Anterior cingulate cortex (tissue), 58 donors: ENCODE measurements at regions not wholly inside any gene's neighbourhood (a gene's known extent, or its start where the extent isn't known, plus 50 kb on each side); places are given as distances from the start of the nearest gene placed in this dataset.
A peak's percentile ranks its signal among the peaks of the same experiment; 100 is the strongest.

ENCODE experiments used
- DNase-seq, 58 donors: peaks; one replicate each; lab custom pipeline; 2025; lab: John Stamatoyannopoulos, UW

DNA sequence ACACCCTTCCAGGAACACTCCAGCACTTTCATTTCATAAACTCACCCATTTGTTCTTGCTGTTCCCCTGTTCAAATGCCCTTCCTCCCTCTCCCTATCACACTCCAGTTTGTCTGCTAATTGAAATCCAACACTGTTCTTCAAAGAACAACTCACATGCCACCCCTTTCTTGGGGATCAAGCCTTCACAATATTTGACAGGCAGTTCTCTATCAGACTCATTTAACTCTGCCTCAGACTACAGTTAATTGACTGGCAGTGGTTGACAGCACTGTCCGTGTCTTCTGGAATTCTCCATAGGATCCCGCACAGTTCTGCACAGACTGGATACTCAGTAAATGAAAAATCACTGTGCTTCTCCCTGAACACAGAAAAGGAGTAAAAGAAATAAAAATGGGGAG is 87.8 kb downstream of the PMP22 start:
- DNase-seq, result no peak

DNA sequence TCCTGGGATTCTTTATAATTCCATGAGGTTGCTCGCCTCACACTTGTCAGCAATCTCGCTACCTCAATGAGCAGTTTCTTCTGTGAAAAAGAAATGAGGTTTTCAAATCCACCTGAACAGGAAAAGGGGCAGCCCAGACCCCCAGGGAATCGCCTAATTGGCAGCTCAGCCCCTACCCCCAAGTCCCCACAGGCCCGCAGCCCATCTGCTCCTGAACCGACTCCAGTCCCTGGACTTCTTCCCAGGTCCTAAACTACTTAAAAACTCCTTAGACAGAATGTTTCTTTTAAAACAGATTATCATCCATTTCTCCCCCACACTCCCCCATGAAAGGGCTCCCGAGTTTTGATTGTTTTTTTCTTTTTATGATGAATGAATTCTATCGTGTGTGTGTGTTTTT is 89.8 kb downstream of the PMP22 start:
- DNase-seq, result no peak

DNA sequence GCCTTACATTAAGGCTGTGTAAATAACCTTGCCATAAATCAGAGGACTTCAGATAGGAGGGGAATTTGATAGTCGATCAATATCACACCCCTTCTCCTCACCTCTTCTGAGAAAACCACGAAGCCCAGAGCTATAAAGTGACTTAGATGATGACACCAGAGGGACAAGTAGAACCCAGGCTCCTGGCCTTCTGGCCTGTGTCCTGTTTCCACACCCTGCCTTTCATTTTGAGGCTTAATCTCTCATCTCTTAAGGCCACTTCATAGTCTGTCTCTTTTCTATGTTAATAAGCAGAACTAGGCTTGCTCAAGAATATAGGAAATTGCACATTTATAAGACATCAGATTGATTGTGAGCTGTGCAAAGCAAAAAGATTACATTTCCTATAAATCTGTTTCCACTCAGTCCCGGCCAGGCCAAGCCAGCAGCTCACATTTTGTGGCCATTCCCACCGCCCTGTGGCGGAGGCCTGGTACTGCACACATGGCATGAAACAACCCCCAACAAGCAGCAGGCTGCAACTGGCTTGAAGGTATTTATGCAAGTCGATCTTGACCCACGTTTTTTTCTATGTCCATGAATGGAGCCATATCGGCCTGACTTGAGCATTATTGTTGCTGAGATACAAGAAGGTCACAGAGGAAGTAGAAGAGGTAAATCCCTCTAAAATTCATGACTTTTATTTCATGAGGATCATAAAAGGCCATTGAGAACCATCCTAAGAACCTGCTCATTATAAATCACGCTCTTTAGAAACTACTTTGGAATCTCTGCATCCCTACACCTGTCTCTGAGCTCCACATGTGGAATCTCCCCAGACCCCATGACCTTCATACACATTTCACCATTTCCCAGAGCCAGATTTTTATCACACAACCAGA is 93.7 kb downstream of the PMP22 start:
- peak in 53 of 58 donors; percentile 10 to 80 (median 47) for DNase-seq

DNA sequence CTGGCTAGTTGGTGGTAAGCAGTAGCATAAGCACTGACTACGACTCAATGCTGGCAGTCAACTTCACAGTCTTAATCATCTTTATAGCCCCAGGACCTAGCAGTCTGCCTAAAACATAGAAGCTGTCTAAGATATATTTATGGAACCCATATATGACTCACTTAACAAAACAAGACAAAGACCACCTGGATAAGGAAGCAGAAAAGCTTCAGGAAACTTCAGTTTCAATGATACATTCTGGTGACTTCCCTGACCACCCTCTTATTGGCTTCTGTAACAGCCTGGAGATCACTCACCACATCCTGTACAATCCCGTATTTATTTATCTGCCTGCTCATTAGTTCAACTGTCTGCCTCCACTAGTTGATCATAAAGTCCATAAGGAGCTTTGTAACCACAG is 95.5 kb downstream of the PMP22 start:
- DNase-seq, result no peak

DNA sequence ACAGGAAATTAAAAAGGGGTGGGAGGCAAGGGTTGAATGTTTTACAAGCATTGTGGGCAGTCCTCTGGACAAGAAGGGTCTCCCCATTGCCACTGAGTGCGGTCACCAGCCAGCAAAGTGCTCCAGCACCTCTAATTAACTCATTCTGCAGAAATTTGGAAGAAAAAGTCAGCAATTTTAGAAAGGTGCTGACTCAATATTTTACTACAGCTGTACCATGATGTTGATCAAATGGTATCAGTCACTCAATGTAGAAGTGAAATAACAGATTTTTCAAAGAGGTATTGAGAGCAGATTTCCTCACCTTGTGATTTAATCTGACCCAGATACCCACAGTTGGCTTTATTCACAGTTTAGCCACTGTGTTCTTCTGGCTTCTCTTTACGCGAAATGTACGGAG is 96.7 kb downstream of the PMP22 start:
- DNase-seq, result no peak

DNA sequence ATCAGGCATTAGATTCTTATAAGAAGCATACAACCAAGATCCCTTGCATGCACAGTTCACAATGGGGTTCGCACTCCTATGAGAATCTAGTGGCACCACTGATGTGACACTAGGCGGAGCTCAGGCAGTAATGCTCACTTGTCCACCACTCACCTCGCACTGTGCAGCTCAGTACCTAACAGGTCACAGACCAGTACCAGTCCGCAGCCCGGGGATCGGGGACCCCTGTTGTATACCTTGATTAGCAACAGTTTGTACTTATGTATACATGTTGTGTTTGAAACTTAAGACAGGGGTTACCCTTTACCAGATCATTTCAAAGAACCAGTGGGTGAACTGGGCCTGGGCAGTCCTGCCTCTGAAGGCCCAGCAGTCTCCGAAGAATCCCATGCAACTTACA is 103.7 kb downstream of the PMP22 start:
- DNase-seq, result no peak

DNA sequence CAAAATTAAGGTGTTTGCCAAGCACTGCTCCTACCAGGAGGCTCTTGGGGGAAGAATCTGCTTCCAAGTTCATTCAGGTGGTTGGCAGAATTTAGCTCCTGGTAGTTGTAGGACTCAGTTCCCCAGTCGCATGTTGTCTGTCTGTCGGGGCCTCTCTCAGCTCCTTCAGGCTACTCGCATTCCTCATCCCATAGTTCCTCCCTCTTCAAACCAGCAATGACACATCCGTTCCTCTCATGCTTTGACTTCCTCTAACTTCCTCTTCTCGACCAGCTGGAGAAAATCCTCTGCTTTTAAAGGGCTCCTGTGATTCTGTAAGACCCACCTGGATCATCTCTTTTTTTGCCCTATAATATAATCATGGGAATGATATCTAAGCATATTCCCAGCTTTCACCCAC is 108.1 kb downstream of the PMP22 start:
- DNase-seq, result no peak

DNA sequence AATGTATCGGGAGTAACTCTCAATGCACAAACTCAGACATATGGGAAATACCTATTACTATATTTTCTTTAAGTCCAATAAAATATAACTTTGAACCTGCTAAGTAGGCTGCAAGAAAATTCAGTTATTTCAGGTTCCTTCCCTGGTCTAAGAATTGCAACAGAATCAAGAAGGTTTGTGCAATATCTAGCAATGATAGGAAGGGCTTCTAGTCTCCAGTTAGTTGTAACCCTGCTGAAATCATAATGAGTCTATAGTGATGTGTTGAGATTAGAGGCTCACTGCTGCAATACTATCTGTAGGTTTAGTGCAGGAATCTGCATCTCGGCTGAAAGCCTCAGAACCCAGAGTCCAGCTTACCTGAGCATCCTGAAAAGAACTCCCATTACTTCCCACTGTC is 110.5 kb downstream of the PMP22 start:
- DNase-seq, result no peak

DNA sequence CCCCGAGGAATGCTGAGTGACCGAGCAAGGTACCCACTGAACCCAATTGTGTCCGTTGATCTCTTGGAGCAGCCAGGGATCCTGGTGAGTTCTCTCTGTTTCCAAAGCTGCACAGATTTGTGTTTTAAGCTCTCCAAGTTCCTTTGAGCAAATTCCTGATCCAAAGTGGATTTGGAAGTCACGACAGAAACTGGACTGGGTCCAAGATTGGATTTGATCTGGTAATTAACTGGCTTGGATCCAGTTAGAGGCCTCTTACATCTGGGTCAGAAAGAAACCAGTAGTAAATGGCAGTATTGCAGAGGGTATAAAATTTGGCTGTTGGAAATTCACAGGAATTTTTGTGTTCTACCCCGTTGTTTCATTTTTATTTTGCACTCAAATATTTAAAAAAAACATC is 119.5 kb downstream of the PMP22 start:
- no peak for DNase-seq

DNA sequence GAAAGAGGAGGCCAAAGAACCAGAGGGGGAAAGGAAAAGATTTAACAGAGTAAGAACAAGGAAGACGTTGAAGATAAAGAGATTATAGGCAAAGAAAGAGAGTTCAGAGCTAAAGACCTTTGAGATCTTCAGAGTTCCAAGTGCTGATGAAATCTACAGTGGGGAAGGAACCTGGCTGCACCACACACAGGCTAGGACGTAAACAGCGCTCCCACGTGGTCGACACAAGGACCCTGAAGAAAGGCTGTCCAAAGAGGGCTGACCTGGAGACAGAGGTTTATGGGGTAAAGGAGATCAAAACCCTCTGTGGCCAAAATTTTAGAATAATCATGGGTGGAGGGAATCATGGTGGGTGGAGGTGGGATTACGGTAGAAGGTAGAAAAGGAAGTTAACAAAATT is 121.6 kb downstream of the PMP22 start:
- no peak for DNase-seq

DNA sequence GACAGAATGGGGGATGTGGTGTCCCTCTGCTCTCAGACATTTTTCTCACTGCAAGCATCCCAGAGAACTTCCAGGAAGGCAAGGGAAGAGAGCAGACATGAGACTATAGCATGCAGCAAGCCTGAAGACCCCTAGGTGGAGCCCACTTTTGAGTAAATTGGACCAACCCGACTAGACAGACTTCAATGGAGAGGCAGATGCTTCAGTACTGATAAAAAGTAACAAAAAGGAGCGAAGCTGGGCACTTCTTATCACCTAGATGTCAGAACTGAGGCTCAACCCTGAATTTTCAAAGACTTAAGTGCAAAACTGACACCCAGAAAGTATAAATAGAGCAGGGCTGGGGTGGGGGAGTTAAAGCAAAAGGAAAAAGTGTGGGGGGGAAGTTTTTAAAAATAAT is 130.8 kb downstream of the PMP22 start:
- no peak for DNase-seq

DNA sequence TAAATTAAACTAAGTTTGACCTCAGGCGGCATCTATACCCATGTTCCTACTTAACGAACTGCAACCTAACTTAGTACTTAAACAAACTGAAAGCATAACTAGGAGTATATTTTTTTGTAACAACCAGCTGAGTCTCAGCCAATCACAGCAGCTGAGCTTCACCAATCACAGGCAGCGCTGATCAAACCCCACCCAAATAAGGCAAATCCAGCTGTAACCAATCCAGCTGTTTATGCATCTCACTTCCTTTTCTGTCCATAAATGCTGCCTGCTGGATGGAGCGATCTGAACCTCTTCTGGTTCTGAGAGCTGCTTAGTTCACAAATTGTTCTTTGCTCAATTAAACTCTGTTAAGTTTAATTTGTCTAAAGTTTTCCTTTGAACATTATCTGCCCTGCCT is 131.3 kb downstream of the PMP22 start:
- DNase-seq, result no peak

DNA sequence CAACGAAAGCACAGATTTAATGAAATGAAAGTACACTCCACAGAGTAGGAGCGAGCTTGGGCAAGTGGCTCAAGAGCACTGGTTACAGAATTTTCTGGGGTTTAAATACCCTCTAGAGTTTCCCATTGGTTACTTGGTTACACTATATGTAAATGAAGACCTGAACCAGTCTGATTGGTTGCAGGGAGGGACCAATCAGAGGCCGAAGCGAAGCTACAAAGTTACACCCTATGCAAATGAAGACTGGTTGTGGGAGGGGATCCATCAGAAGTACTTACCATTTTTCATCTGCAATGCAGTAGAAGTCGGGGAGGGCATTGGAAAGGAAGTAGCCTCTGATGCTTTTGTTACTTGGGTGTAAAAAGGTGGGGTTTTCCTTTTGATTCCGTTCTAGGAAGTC is 132.0 kb downstream of the PMP22 start:
- no peak for DNase-seq

DNA sequence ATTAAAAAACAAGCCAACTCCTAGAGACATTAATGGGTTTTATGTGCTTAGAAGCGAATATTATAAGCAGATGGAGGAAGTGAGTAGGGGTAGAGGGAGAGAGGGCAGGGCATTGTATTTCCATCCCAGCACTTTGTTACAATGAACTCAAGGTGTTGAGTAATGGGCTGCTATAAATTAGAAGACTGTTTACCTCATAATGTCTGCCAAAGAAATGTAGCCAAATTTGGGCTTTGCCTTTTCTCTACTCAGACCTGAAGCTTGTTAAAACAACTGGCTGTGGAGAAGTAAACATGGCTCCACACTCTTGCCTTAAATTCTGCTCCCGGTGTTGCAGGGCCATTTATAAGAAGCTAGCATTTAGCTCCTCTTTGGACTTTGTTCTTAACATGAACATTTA is 134.7 kb downstream of the PMP22 start:
- DNase-seq, result no peak

DNA sequence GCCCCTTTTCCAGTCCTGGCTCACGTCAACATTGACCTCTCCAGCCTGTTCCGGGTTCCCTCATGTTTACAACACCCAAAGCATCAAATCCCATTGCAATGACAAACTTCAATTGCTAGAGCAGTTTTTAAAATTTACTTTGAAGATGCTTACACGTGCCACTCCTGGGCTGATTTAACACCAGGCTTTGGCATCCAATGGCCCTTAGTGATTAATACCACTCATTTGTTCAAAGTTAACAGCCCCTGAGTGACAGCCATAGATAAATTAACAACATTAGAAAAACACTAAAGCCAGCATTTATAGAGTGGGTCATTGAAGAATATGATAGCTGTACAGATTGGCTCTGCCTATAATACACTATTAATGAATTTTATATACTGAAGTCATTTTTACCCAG is 135.1 kb downstream of the PMP22 start:
- no peak for DNase-seq

DNA sequence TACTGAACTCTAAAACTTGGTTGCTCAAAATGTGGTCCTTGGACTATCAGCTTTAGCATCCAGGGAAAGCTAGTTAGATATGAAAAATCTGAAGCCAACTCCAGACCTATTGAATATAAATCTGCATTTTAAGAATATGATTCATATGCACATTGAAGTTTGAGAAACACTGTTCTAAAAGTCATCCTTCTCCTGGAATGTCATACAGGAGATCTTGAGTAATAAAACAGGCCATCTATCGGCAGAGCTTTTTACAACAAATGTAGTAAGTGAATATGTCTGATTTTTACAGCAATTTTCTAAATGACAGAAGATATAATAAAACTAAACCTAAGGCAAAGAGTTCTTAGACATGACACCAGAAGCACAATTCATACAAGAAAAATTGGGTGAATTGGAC is 140.4 kb downstream of the PMP22 start:
- no peak for DNase-seq

DNA sequence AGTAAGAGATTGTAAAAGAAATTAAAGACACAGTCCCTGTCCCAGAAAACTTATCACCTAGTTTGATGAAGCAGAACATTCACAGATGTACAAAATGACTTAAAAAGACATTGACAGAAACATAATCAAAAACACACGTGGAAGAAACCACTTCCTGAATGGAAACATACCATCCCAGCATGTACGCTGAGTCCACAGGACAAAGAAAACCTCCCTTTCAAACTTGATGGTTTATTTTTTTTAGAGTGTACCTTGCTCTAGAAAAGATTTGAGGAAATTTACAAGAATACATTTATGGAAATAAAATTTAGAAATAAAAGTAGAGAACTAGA is 140.9 kb downstream of the PMP22 start:
- no peak for DNase-seq

DNA sequence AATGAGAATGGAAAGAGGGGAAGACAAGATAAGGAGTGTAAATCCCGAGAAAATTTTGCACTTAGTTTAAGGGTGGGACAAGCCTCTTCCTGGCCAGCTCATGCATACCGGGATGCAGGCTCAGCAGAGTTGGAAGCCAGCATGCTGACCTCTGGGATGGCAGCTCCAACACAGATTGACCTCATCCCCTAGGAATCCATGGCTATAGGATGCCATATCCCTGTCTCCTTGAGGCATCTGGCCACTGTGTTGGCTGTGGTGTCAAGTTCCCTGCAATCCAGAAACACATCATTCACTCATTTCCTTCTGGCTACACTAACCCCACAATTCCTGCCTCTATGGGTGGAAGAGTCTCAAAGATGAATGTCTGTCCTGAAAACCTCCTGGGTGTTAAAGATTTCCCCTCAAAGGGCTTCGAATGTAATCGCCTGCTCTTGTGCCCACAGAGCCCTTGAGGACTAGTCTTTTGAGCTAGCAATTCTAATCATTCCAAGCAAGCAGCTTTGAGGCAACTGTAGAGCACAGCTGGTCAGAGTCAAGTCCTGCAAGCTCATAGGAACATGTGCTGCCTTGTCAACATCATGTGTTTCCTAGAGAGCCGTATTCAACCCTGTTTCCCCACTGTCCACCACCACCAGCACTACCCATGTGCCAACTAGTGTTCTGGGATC is 141.4 kb downstream of the PMP22 start:
- no peak for DNase-seq

DNA sequence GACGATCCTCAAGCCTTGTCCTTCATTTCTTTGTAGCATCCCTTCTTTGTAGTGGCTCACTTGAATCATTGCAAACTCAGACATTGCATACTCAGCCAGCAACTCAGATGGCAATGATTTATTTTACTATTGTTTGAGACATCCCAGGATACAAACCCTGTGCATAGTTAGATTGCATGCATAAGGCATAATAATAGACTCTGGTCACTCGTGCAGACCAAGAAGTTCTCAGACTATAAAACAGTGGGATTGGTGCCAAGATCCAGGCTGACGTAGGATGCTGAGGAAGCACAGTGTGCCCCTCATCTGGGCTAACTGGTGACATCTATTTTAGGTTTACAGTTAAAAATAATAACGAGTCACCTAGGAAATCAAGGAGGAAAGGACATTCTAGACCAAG is 142.3 kb downstream of the PMP22 start:
- DNase-seq, result no peak

DNA sequence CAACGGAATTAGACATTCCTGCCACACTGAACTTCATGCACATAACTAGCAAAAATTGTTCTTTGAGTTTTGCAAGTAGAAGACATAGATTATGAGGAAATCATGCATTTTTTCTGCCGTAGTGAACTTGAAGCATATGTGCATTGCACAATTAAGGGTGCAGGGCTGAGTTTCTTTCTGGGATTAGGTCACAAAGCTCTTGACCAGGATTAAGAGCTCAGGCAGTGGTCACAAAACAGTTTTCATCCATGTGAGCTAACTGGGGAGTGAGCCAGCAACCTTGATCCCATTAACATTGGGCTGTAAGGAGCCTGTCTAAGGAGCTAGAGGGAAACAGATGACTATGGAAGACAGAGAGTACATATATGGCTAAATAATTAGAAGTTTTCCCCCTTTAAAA is 143.7 kb downstream of the PMP22 start:
- DNase-seq, result no peak

DNA sequence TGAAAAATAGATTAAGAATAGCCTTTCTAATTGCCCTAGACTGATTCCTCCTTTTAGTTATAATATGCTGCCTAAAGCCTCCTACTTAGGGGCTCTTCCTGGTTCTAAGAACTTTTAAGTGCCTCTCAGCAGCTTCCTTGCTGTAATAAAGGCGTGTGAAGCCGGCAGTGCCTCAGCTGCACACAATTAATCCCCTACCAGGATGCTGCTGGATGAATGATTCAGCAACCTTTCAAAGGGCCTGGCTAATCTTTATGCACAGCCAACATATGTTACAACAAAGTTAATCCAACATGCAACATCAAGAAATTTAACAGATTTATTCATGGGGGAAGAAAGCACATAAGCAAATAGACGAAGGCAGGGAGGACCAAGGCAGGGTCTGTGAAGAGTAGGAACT is 145.2 kb downstream of the PMP22 start:
- DNase-seq, result no peak

DNA sequence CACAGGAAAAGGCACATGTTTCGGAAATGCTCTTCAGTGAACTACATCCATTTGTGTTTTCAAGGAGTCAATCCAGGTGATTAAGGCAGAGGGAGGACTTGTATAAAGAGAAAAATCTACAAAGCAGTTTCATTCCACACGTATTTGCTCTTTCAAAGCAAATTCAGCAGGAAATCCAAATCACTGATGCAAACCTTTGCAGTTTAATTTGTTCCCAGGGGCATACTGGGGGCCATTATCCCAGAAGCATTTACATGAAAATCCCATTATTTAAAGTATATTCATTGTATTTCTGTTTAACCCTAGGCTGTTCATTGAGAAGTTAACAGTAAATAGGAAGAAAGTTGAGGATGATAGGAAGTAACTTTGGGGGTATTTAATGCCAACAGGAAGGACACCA is 147.9 kb downstream of the PMP22 start:
- no peak for DNase-seq
